ENCODE measurements at regions not wholly inside any gene's neighbourhood (a gene's known extent, or its start where the extent isn't known, plus 50 kb on each side); places are given as distances from the start of the nearest gene placed in this dataset.

- no peak overlapping the region for H3K27ac ChIP-seq (ENCODE audit: low read depth in 1 of 2, low read length in 2 of 2)
- intact Hi-C loops (cut with micrococcal nuclease): no loop called here
- no peak for TF ChIP-seq CTCF (IDR thresholded peaks at IDR 0.05)
- no peak overlapping the region for H2AFZ ChIP-seq (ENCODE audit: insufficient read depth, low read depth, low read length, poor library complexity, severe bottlenecking)
- Mint-ChIP-seq H3K27me3 (ENCODE audit: low read depth in 3 of 3) (peaks cover 0 to 2% (median 0%) of the 10 kb centered on the region in 3 donors), H3K4me1 (peaks cover 12% of the 10 kb centered on the region), H3K27ac (peak overlapping the region in 1 of 7 donors; percentile 32), H3K9me3 (no peaks in the 10 kb centered on the region), H3K36me3 (peaks cover 21 to 47% of the 10 kb centered on the region in 2 donors), H3K4me3 (peak overlapping the region in 1 of 2 donors; percentile 10)
- DNase-seq: no peak
- 100% methylated on average over 1 of the region's 2 CpGs for WGBS (ENCODE audit: insufficient coverage)
- peaks cover 0 to 11% of the 10 kb centered on the region in 2 donors for H3K36me3 ChIP-seq (replicated peaks in 1 of 2; ENCODE audit: control insufficient read depth in 1 of 2, insufficient read depth in 2 of 2, low read length in 2 of 2)
- H3K79me2 ChIP-seq (ENCODE audit: insufficient read depth, low read length): peaks cover 5% of the 10 kb centered on the region
- H3K4me2 ChIP-seq (replicated peaks; ENCODE audit: extremely low read depth, low read length, poor library complexity, severe bottlenecking): no peak overlapping the region
- H3K4me1 ChIP-seq (ENCODE audit: control insufficient read depth in 1 of 2, insufficient read depth in 2 of 2, low read length in 2 of 2): no peaks in the 10 kb centered on the region
- H3K9me3 ChIP-seq (replicated peaks in 1 of 2; ENCODE audit: control insufficient read depth in 1 of 2, insufficient read depth in 1 of 2, low read length in 2 of 2): no peaks in the 10 kb centered on the region
- no peaks in the 10 kb centered on the region for H3K27me3 ChIP-seq (ENCODE audit: control insufficient read depth in 2 of 2, insufficient read depth in 2 of 2, low read length in 2 of 2)
- peaks cover 13% of the 10 kb centered on the region for H4K20me1 ChIP-seq (ENCODE audit: insufficient read depth, low read length)
- no peak overlapping the region for H3K9ac ChIP-seq (ENCODE audit: insufficient read depth, low read length, poor library complexity, severe bottlenecking)
- H3K4me3 ChIP-seq (replicated peaks in 1 of 3; ENCODE audit: low read depth in 2 of 3, low read length in 3 of 3): no peak overlapping the region
These were observed 203.0 kb upstream of the KLF14 start for GRCh38 chr7:130937016-130937415.

- intact Hi-C loops (cut with micrococcal nuclease): no loop called here
- H3K4me3 ChIP-seq (replicated peaks in 1 of 3; ENCODE audit: low read depth in 2 of 3, low read length in 3 of 3): no peak overlapping the region
- 60% methylated on average over 1 of the region's 3 CpGs for WGBS (ENCODE audit: insufficient coverage)
- no peak for DNase-seq
- peaks cover 13% of the 10 kb centered on the region for H4K20me1 ChIP-seq (ENCODE audit: insufficient read depth, low read length)
- peaks cover 3 to 8% of the 10 kb centered on the region in 2 donors for H3K4me1 ChIP-seq (ENCODE audit: control insufficient read depth in 1 of 2, insufficient read depth in 2 of 2, low read length in 2 of 2)
- no peaks in the 10 kb centered on the region for H3K27me3 ChIP-seq (ENCODE audit: control insufficient read depth in 2 of 2, insufficient read depth in 2 of 2, low read length in 2 of 2)
- H3K9ac ChIP-seq (ENCODE audit: insufficient read depth, low read length, poor library complexity, severe bottlenecking): no peak overlapping the region
- Mint-ChIP-seq H3K36me3 (peaks cover 27 to 56% of the 10 kb centered on the region in 2 donors), H3K4me3 (no peak overlapping the region), H3K9me3 (no peaks in the 10 kb centered on the region), H3K27ac (no peak overlapping the region), H3K4me1 (peaks cover 20% of the 10 kb centered on the region), H3K27me3 (ENCODE audit: low read depth in 3 of 3) (peaks cover 0 to 2% (median 0%) of the 10 kb centered on the region in 3 donors)
- H2AFZ ChIP-seq (ENCODE audit: insufficient read depth, low read depth, low read length, poor library complexity, severe bottlenecking): no peak overlapping the region
- H3K27ac ChIP-seq (ENCODE audit: low read depth in 1 of 2, low read length in 2 of 2): no peak overlapping the region
- H3K9me3 ChIP-seq (replicated peaks in 1 of 2; ENCODE audit: control insufficient read depth in 1 of 2, insufficient read depth in 1 of 2, low read length in 2 of 2): no peaks in the 10 kb centered on the region
- no peak overlapping the region for H3K4me2 ChIP-seq (replicated peaks; ENCODE audit: extremely low read depth, low read length, poor library complexity, severe bottlenecking)
- H3K36me3 ChIP-seq (replicated peaks in 1 of 2; ENCODE audit: control insufficient read depth in 1 of 2, insufficient read depth in 2 of 2, low read length in 2 of 2): peaks cover 0 to 9% of the 10 kb centered on the region in 2 donors
- peaks cover 8% of the 10 kb centered on the region for H3K79me2 ChIP-seq (ENCODE audit: insufficient read depth, low read length)
- no peak for TF ChIP-seq CTCF (IDR thresholded peaks at IDR 0.05)
These were observed 203.8 kb upstream of the KLF14 start for GRCh38 chr7:130937830-130938229.

Measured in CD14-positive monocyte (primary cell).